H9 (cell line): ENCODE measurements at regions not wholly inside any gene's neighbourhood (a gene's known extent, or its start where the extent isn't known, plus 50 kb on each side); places are given as distances from the start of the nearest gene placed in this dataset.

Experiments
- DNase-seq: peaks from one replicate; pipeline ENCODE4 v3.0.0-alpha.2; 2017
- H2AFZ ChIP-seq: one replicate; pipeline ENCODE4 v1.6.1; 2013; ENCODE audit warnings: mild to moderate bottlenecking, low read length, control low read depth, moderate library complexity
- H2AK5ac ChIP-seq: 2 replicates; pipeline ENCODE4 v1.6.1; 2013; ENCODE audit warnings: low read length, control low read depth, mixed read lengths; ENCODE audit not compliant: insufficient read length
- H2BK120ac ChIP-seq: one replicate; pipeline ENCODE4 v1.6.1; 2013; ENCODE audit warnings: low read depth, mild to moderate bottlenecking, low read length, control low read depth, inconsistent platforms; ENCODE audit not compliant: poor library complexity, severe bottlenecking
- H2BK12ac ChIP-seq: 2 replicates; pipeline ENCODE4 v1.6.1; 2013; ENCODE audit warnings: low read length, control low read depth, mixed read lengths, low read depth; ENCODE audit not compliant: insufficient read length
- H2BK15ac ChIP-seq: 2 replicates; pipeline ENCODE4 v1.6.1; 2013; ENCODE audit warnings: low read depth, low read length, control low read depth
- H2BK20ac ChIP-seq: one replicate; pipeline ENCODE4 v1.6.1; 2013; ENCODE audit warnings: low read depth, mild to moderate bottlenecking, low read length, control low read depth, inconsistent platforms; ENCODE audit not compliant: poor library complexity, severe bottlenecking
- H2BK5ac ChIP-seq: 2 replicates; pipeline ENCODE4 v1.6.1; 2013; ENCODE audit warnings: low read length, control low read depth, mixed read lengths; ENCODE audit not compliant: insufficient read length
- H3K14ac ChIP-seq: 2 replicates; pipeline ENCODE4 v1.6.1; 2013; ENCODE audit warnings: low read length, control low read depth; ENCODE audit not compliant: insufficient read depth
- H3K18ac ChIP-seq: 2 replicates; pipeline ENCODE4 v1.6.1; 2013; ENCODE audit warnings: low read depth, mild to moderate bottlenecking, mixed read lengths, low read length, control low read depth; ENCODE audit not compliant: insufficient read length
- H3K23ac ChIP-seq: 2 replicates; pipeline ENCODE4 v1.6.1; 2013; ENCODE audit warnings: low read length, control low read depth, mixed read lengths, low read depth; ENCODE audit not compliant: insufficient read length
- H3K23me2 ChIP-seq: 2 replicates; pipeline ENCODE4 v1.6.1; 2013; ENCODE audit warnings: low read depth, mild to moderate bottlenecking, mixed read lengths, low read length, control low read depth; ENCODE audit not compliant: insufficient read length, poor library complexity, severe bottlenecking
- H3K27ac ChIP-seq: 2 replicates; pipeline ENCODE4 v1.5.1; 2013; ENCODE audit warnings: low read length, control low read depth, mixed read lengths, low read depth; ENCODE audit not compliant: insufficient read length
- H3K27me3 ChIP-seq: 2 replicates; pipeline ENCODE4 v1.6.1; 2013; ENCODE audit warnings: low read length, control low read depth, inconsistent platforms; ENCODE audit not compliant: insufficient read depth
- H3K4ac ChIP-seq: 2 replicates; pipeline ENCODE4 v1.6.1; 2013; ENCODE audit warnings: low read depth, mild to moderate bottlenecking, control low read depth, inconsistent platforms, low read length, moderate library complexity
- H3K4me1 ChIP-seq: 2 replicates; pipeline ENCODE4 v1.6.1; 2013; ENCODE audit warnings: low read length, control low read depth, inconsistent platforms; ENCODE audit not compliant: insufficient read depth
- H3K4me2 ChIP-seq: 2 replicates; pipeline ENCODE4 v1.6.1; 2013; ENCODE audit warnings: low read length, control low read depth, mixed read lengths; ENCODE audit not compliant: insufficient read length, insufficient read depth
- H3K56ac ChIP-seq: 2 replicates; pipeline ENCODE4 v1.6.1; 2013; ENCODE audit warnings: low read depth, mild to moderate bottlenecking, mixed read lengths, low read length, control low read depth; ENCODE audit not compliant: insufficient read length
- H3K79me1 ChIP-seq: 2 replicates; pipeline ENCODE4 v1.6.1; 2013; ENCODE audit warnings: low read depth, mild to moderate bottlenecking, moderate library complexity, low read length, control low read depth, inconsistent platforms; ENCODE audit not compliant: insufficient read depth, poor library complexity, severe bottlenecking
- H3K79me2 ChIP-seq: 2 replicates; pipeline ENCODE4 v1.6.1; 2013; ENCODE audit warnings: low read length, control low read depth, inconsistent platforms; ENCODE audit not compliant: insufficient read depth
- H3K9ac ChIP-seq: 2 replicates; pipeline ENCODE4 v1.6.1; 2013; ENCODE audit warnings: low read length, control low read depth, mixed read lengths; ENCODE audit not compliant: insufficient read length; ENCODE audit errors: extremely low read depth
- H3K9me3 ChIP-seq: one replicate; pipeline ENCODE4 v1.6.1; 2013; ENCODE audit warnings: low read depth, low read length, inconsistent platforms; ENCODE audit not compliant: control insufficient read depth
- H3T11ph ChIP-seq: one replicate; pipeline ENCODE4 v1.6.1; 2013; ENCODE audit warnings: mild to moderate bottlenecking, low read length, control low read depth, inconsistent platforms
- H4K20me1 ChIP-seq: one replicate; pipeline ENCODE4 v1.6.1; 2013; ENCODE audit not compliant: control insufficient read depth, insufficient read length, insufficient read depth
- H4K5ac ChIP-seq: 2 replicates; pipeline ENCODE4 v1.6.1; 2013; ENCODE audit warnings: low read depth, mild to moderate bottlenecking, mixed read lengths, low read length, control low read depth; ENCODE audit not compliant: insufficient read length
- H4K8ac ChIP-seq: replicated peaks from 2 replicates; pipeline ENCODE4 v1.6.1; 2013; ENCODE audit warnings: low read length, control low read depth, mixed read lengths, low read depth; ENCODE audit not compliant: insufficient read length
- H4K91ac ChIP-seq: 2 replicates; pipeline ENCODE4 v1.6.1; 2013; ENCODE audit warnings: low read depth, mild to moderate bottlenecking, moderate library complexity, mixed read lengths, low read length, control low read depth; ENCODE audit not compliant: insufficient read length
- H3K27ac Mint-ChIP-seq, 3 experiments: 2 replicates in 2 of 3; 3 replicates in 1 of 3; pipeline ENCODE4 v1.8.0; 2020 to 2021; ENCODE audit warnings: mixed read lengths in 3 of 3, mild to moderate bottlenecking in 1 of 3, moderate library complexity in 1 of 3
- H3K27me3 Mint-ChIP-seq: 2 replicates; pipeline ENCODE4 v1.8.0; 2021; ENCODE audit warnings: low read depth, mild to moderate bottlenecking, moderate library complexity, mixed read lengths
- H3K36me3 Mint-ChIP-seq, 3 experiments: 2 replicates in 2 of 3; 3 replicates in 1 of 3; pipeline ENCODE4 v1.8.0; 2020 to 2021; ENCODE audit warnings: low read depth in 3 of 3, mixed read lengths in 3 of 3; ENCODE audit not compliant: insufficient read depth in 1 of 3
- H3K4me1 Mint-ChIP-seq, 2 experiments: 2 replicates each; pipeline ENCODE4 v1.8.0; 2020; ENCODE audit warnings: mixed read lengths in 2 of 2
- H3K4me3 Mint-ChIP-seq, 2 experiments: 2 replicates in 1 of 2; 3 replicates in 1 of 2; pipeline ENCODE4 v1.8.0; 2020 to 2021; ENCODE audit warnings: mild to moderate bottlenecking in 2 of 2, mixed read lengths in 2 of 2, moderate library complexity in 1 of 2
- H3K9me3 Mint-ChIP-seq, 2 experiments: 2 replicates in 1 of 2; 3 replicates in 1 of 2; pipeline ENCODE4 v1.8.0; 2020; ENCODE audit warnings: mild to moderate bottlenecking in 2 of 2, mixed read lengths in 2 of 2, moderate library complexity in 1 of 2
- CTCF ChIP-seq: fragments of 200-600 bp; sonication (generic); conservative IDR thresholded peaks from 3 replicates; pipeline ENCODE4 v1.8.0; 2021; ENCODE audit warnings: antibody characterized with exemption, mild to moderate bottlenecking
- WGBS: extraction: QIAGEN DNeasy Blood & Tissue Kit; methylation state at CpG from one replicate; pipeline ENCODE4 v1.1.7; 2013; ENCODE audit warnings: missing lambda C conversion rate, low lambda C conversion rate, mixed read lengths; ENCODE audit not compliant: insufficient read length; ENCODE audit errors: extremely low coverage; 5-methylcytosine and 5-hydroxymethylcytosine counted together

GRCh38 chr5:126106029-126106428 lies 317.2 kb upstream of the GRAMD2B start:
- Mint-ChIP-seq H3K27ac (no peak overlapping the region), H3K9me3 (no peaks in the 10 kb centered on the region), H3K4me3 (no peak overlapping the region), H3K4me1 (peaks cover 19 to 21% of the 10 kb centered on the region in 2 experiments), H3K27me3 (no peaks in the 10 kb centered on the region; the same call in 1 of the 2 replicates), H3K36me3 (peaks cover 0 to under 1% (median 0%) of the 10 kb centered on the region in 3 experiments; a peak in 1 of 7 replicates)
- Histone ChIP-seq H2BK15ac (no peak overlapping the region), H2BK5ac (no peak overlapping the region), H3T11ph (no peak overlapping the region), H2AFZ (no peak overlapping the region), H3K14ac (no peak overlapping the region), H4K8ac (no peak overlapping the region), H3K4me2 (no peak overlapping the region), H3K27me3 (no peaks in the 10 kb centered on the region), H3K4ac (no peak overlapping the region), H3K9me3 (no peaks in the 10 kb centered on the region), H3K4me1 (no peaks in the 10 kb centered on the region), H3K79me1 (no peaks in the 10 kb centered on the region), H2AK5ac (no peak overlapping the region), H3K18ac (no peak overlapping the region), H3K27ac (no peak overlapping the region), H3K9ac (no peak overlapping the region), H2BK120ac (no peak overlapping the region), H4K5ac (no peak overlapping the region), H4K20me1 (no peaks in the 10 kb centered on the region), H3K23ac (no peak overlapping the region), H3K56ac (no peak overlapping the region), H3K79me2 (no peaks in the 10 kb centered on the region), H3K23me2 (no peaks in the 10 kb centered on the region), H2BK20ac (no peak overlapping the region), H4K91ac (no peak overlapping the region), H2BK12ac (no peak overlapping the region)
- no peak for DNase-seq
- no peak for TF ChIP-seq CTCF
- WGBS: no CpG with 5 or more reads among the region's 3 CpGs
